ENCODE measurements at regions not wholly inside any gene's neighbourhood (a gene's known extent, or its start where the extent isn't known, plus 50 kb on each side); places are given as distances from the start of the nearest gene placed in this dataset.

- H3K27ac ChIP-seq (ENCODE audit: low read depth in 1 of 2, low read length in 2 of 2): no peak overlapping the region
- peaks cover 0 to 22% (median 15%) of the 10 kb centered on the region in 4 donors for H3K4me1 ChIP-seq (ENCODE audit: control insufficient read depth in 4 of 4, insufficient read depth in 4 of 4, low read length in 3 of 4)
- no peak overlapping the region for H3K4me3 ChIP-seq (ENCODE audit: low read depth in 1 of 3, low read length in 3 of 3)
- 45% methylated on average over 4 of the region's 4 CpGs for WGBS
- H3K9ac ChIP-seq (ENCODE audit: low read depth in 1 of 2, low read length in 2 of 2): no peak overlapping the region
- no peaks in the 10 kb centered on the region for H3K27me3 ChIP-seq (ENCODE audit: control insufficient read depth in 4 of 4, insufficient read depth in 4 of 4, low read length in 3 of 4)
- H3K9me3 ChIP-seq (ENCODE audit: control insufficient read depth in 4 of 4, low read length in 3 of 4): no peaks in the 10 kb centered on the region
- TF ChIP-seq SP1 (IDR thresholded peaks at IDR 0.05) (peak; percentile 32), FOXA2 (IDR thresholded peaks at IDR 0.05) (peak; percentile 37), RXRA (IDR thresholded peaks at IDR 0.05) (peak; percentile 23 to 71), TAF1 (conservative IDR thresholded peaks at IDR 0.05) (no peak), REST (IDR thresholded peaks at IDR 0.05) (peak; percentile 19), YY1 (IDR thresholded peaks at IDR 0.05) (peak; percentile 25), RAD21 (IDR thresholded peaks at IDR 0.05) (peak; percentile 37 to 42), ATF3 (IDR thresholded peaks at IDR 0.05) (peak; percentile 60), JUND (IDR thresholded peaks at IDR 0.05) (peak in 1 of 2 donors; percentile 22), HNF4G (IDR thresholded peaks at IDR 0.05) (no peak), HNF4A (conservative IDR thresholded peaks at IDR 0.05) (peak in 1 of 2 donors; percentile 65), EGR1 (IDR thresholded peaks at IDR 0.05; ENCODE audit: low read depth in 2 of 2) (no peak), NR2F2 (IDR thresholded peaks at IDR 0.05) (no peak), GABPA (IDR thresholded peaks at IDR 0.05 in 1 of 2, conservative IDR thresholded peaks at IDR 0.05 in 1 of 2) (no peak), CTCF (IDR thresholded peaks at IDR 0.05; ENCODE audit: low read depth, low read length, missing input control) (no peak), FOXA1 (IDR thresholded peaks at IDR 0.05) (no peak)
- TF ChIP-seq, protein P1, sequence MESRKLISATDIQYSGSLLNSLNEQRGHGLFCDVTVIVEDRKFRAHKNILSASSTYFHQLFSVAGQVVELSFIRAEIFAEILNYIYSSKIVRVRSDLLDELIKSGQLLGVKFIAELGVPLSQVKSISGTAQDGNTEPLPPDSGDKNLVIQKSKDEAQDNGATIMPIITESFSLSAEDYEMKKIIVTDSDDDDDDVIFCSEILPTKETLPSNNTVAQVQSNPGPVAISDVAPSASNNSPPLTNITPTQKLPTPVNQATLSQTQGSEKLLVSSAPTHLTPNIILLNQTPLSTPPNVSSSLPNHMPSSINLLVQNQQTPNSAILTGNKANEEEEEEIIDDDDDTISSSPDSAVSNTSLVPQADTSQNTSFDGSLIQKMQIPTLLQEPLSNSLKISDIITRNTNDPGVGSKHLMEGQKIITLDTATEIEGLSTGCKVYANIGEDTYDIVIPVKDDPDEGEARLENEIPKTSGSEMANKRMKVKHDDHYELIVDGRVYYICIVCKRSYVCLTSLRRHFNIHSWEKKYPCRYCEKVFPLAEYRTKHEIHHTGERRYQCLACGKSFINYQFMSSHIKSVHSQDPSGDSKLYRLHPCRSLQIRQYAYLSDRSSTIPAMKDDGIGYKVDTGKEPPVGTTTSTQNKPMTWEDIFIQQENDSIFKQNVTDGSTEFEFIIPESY (IDR thresholded peaks at IDR 0.05): no peak
- TF ChIP-seq, protein P2, sequence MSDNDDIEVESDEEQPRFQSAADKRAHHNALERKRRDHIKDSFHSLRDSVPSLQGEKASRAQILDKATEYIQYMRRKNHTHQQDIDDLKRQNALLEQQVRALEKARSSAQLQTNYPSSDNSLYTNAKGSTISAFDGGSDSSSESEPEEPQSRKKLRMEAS (IDR thresholded peaks at IDR 0.05): no peak
- no peak for DNase-seq (ENCODE audit: low spot score)
- no peaks in the 10 kb centered on the region for H3K36me3 ChIP-seq (ENCODE audit: control insufficient read depth in 4 of 4, insufficient read depth in 3 of 4, low read depth in 1 of 4, low read length in 3 of 4)
Observed at GRCh38 chr1:177706977-177707376, 262.9 kb downstream of the SEC16B start.
